PFSK-1 (cell line): ENCODE measurements at regions not wholly inside any gene's neighbourhood (a gene's known extent, or its start where the extent isn't known, plus 50 kb on each side); places are given as distances from the start of the nearest gene placed in this dataset.

Source experiments
- POLR2AphosphoS5 ChIP-seq: IDR thresholded peaks from 2 replicates; pipeline ENCODE4 v1.6.1; 2012; ENCODE audit warnings: low read depth, mild to moderate bottlenecking, control low read depth, low read length, moderate library complexity
- SIN3A ChIP-seq: IDR thresholded peaks from 2 replicates; pipeline ENCODE4 v1.6.1; 2012; ENCODE audit warnings: mild to moderate bottlenecking, low read length, moderate library complexity, borderline replicate concordance; ENCODE audit not compliant: insufficient read depth
- TAF1 ChIP-seq: IDR thresholded peaks from 2 replicates; pipeline ENCODE4 v1.6.1; 2012; ENCODE audit warnings: low read length, control low read depth, borderline replicate concordance; ENCODE audit not compliant: insufficient read depth
- TF ChIP-seq, protein P1 (sequence below), 2 experiments: IDR thresholded peaks; 2 replicates each; pipeline versions ENCODE4 v1.6.1 to v1.8.0; 2011 to 2012; ENCODE audit warnings: low read depth in 2 of 2, low read length in 2 of 2, control low read depth in 1 of 2, inconsistent platforms in 1 of 2, mild to moderate bottlenecking in 1 of 2, moderate library complexity in 1 of 2; ENCODE audit not compliant: insufficient read depth in 1 of 2

DNA sequence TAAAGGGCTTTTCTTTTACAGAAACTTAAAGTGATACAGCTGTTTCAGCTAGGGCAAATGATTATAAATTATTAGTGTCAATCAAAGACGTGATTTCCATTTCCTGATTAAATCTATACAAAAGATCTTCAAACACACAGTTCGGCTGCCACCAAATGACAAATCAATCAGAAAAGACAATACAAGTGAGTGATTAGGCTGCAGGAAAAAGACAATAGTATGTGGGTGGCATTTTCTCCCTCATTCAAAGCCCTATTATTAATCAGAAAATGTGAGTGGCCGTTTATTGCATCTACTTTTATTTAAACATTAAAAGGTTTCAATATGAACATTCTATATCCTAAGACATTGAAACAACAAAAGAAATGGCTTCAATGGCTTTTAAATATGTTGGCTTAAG is 895.6 kb upstream of the ROBO1 start:
- TF ChIP-seq POLR2AphosphoS5 (no peak), SIN3A (no peak), TAF1 (no peak)
- TF ChIP-seq, protein P1, sequence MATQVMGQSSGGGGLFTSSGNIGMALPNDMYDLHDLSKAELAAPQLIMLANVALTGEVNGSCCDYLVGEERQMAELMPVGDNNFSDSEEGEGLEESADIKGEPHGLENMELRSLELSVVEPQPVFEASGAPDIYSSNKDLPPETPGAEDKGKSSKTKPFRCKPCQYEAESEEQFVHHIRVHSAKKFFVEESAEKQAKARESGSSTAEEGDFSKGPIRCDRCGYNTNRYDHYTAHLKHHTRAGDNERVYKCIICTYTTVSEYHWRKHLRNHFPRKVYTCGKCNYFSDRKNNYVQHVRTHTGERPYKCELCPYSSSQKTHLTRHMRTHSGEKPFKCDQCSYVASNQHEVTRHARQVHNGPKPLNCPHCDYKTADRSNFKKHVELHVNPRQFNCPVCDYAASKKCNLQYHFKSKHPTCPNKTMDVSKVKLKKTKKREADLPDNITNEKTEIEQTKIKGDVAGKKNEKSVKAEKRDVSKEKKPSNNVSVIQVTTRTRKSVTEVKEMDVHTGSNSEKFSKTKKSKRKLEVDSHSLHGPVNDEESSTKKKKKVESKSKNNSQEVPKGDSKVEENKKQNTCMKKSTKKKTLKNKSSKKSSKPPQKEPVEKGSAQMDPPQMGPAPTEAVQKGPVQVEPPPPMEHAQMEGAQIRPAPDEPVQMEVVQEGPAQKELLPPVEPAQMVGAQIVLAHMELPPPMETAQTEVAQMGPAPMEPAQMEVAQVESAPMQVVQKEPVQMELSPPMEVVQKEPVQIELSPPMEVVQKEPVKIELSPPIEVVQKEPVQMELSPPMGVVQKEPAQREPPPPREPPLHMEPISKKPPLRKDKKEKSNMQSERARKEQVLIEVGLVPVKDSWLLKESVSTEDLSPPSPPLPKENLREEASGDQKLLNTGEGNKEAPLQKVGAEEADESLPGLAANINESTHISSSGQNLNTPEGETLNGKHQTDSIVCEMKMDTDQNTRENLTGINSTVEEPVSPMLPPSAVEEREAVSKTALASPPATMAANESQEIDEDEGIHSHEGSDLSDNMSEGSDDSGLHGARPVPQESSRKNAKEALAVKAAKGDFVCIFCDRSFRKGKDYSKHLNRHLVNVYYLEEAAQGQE (IDR thresholded peaks at IDR 0.05; ENCODE audit: insufficient read depth in 1 of 2, low read depth in 2 of 2, low read length in 2 of 2): no peak
